NCI-H2081 (cell line): ENCODE measurements at regions not wholly inside any gene's neighbourhood (a gene's known extent, or its start where the extent isn't known, plus 50 kb on each side); places are given as distances from the start of the nearest gene placed in this dataset.
"Not testable (repeated sequence)": the region's sequence is repeated elsewhere in the genome, so short reads cannot be mapped to it uniquely, and the experiment has no call there.

Experiments used
- DNase-seq, 2 experiments: peaks; one replicate each; lab custom pipeline; 2025; lab: John Stamatoyannopoulos, UW

- DNase-seq = not testable (repeated sequence)
These were observed 122.3 kb downstream of the HS3ST3B1 start for GRCh38 chr17:14423156-14423555.

- no peak for DNase-seq
These were observed 116.5 kb downstream of the HS3ST3B1 start for GRCh38 chr17:14417336-14417735.

- DNase-seq = no peak
These were observed 108.4 kb downstream of the HS3ST3B1 start for GRCh38 chr17:14409292-14409691.

- DNase-seq = no peak
These were observed 106.7 kb downstream of the HS3ST3B1 start for GRCh38 chr17:14407541-14407940.

- DNase-seq = no peak
These were observed 104.3 kb downstream of the HS3ST3B1 start for GRCh38 chr17:14405189-14405588.
